GM10266 (cell line): ENCODE measurements at regions not wholly inside any gene's neighbourhood (a gene's known extent, or its start where the extent isn't known, plus 50 kb on each side); places are given as distances from the start of the nearest gene placed in this dataset.

Experiments
- DNase-seq: peaks from one replicate; pipeline ENCODE4 v3.0.0; 2012; ENCODE audit errors: extremely low spot score
- CTCF ChIP-seq: IDR thresholded peaks from 2 replicates; pipeline ENCODE4 v1.5.1; 2012; ENCODE audit warnings: mild to moderate bottlenecking, low read depth; ENCODE audit not compliant: control insufficient read depth, insufficient read depth; ENCODE audit errors: missing control alignments

- no peak for TF ChIP-seq CTCF
- DNase-seq: no peak
These were observed 1086.9 kb upstream of the PCDH20 start for GRCh38 chr13:62502588-62502987.

DNA sequence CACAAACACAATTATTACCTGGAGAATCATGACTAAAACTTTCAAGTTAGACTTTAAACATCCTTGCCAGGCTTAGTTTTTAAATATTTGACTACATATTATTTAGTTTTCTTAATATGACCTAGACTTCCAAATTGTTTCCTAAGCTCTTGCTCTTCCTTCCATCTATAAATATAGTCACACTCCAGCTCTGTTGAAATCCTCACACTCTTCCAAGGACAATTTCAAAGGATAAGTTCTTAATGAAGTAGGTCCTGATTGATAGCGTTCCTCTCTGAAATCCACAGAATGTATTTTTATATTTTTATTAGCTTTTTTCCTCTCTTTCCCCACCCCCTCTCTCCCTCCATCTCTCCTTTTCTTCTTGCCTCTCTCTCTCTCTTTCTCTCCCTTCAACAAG, 1074.1 kb upstream of the PCDH20 start:
- no peak for TF ChIP-seq CTCF

GRCh38 chr13:62483774-62484173, 1068.1 kb upstream of the PCDH20 start:
- no peak for DNase-seq

More for the DNA sequence above, 1074.1 kb upstream of the PCDH20 start:
- DNase-seq: no peak

GRCh38 chr13:62482351-62482750, 1066.7 kb upstream of the PCDH20 start:
- no peak for TF ChIP-seq CTCF
- no peak for DNase-seq

More at GRCh38 chr13:62483774-62484173, 1068.1 kb upstream of the PCDH20 start:
- no peak for TF ChIP-seq CTCF

- no peak for DNase-seq
These were observed 1058.2 kb upstream of the PCDH20 start for GRCh38 chr13:62473944-62474237.

DNA sequence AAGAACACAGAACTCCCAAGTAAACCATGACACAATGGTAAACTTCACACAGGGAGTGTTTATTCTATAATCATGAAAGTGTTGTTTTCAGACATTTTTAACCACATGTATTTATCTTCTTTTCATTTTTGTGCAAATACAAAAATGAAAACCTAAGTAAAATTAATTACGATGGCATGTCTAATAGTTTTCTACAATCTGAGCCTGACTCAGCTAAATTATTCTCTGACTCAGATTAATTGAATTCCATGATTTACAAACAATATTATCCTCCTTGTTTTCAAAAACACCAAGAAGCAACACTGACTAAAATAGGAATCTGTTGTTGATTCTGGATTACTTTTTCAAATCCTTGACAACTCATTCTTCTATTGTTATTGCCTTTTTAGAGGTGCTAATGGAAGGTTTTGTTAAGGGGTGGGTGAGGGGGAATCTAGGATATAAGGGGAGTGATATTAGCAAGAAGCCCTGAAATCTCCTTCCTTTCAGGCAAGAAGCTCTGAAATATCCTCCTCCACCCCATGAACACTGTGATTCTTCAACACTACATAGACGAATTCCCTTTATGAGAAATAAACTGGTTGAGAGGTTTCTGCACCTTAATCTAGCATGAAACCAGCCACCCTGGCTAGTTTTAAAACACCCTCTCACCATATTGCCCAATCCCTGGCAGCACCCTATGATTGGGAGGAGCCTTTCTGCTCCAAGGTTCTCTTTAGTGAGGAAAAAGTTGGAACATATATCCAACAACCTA, 1057.7 kb upstream of the PCDH20 start:
- TF ChIP-seq CTCF: no peak

More at GRCh38 chr13:62473944-62474237, 1058.2 kb upstream of the PCDH20 start:
- TF ChIP-seq CTCF: no peak

GRCh38 chr13:62453761-62454160, 1038.1 kb upstream of the PCDH20 start:
- DNase-seq: no peak
- TF ChIP-seq CTCF: no peak

More for the DNA sequence above, 1057.7 kb upstream of the PCDH20 start:
- DNase-seq: no peak
